Suprapubic skin (tissue), 4 donors: ENCODE measurements at regions not wholly inside any gene's neighbourhood (a gene's known extent, or its start where the extent isn't known, plus 50 kb on each side); places are given as distances from the start of the nearest gene placed in this dataset.

Experiments used
- DNase-seq, 2 donors: peaks; one replicate each; pipeline ENCODE4 v3.0.0-alpha.2; 2019; ENCODE audit warnings: low spot score in 2 of 2
- H3K27ac ChIP-seq: fragments of 200-600 bp; sonication (generic); one replicate; pipeline ENCODE4 v1.5.1; 2019
- H3K27me3 ChIP-seq: fragments of 200-600 bp; sonication (generic); one replicate; pipeline ENCODE4 v1.5.1; 2019
- H3K36me3 ChIP-seq: fragments of 200-600 bp; sonication (generic); one replicate; pipeline ENCODE4 v1.5.1; 2019
- H3K4me1 ChIP-seq: fragments of 200-600 bp; sonication (generic); one replicate; pipeline ENCODE4 v1.5.1; 2019
- H3K4me3 ChIP-seq: fragments of 200-600 bp; sonication (generic); one replicate; pipeline ENCODE4 v1.5.1; 2019; ENCODE audit warnings: mild to moderate bottlenecking
- H3K9me3 ChIP-seq: fragments of 200-600 bp; sonication (generic); one replicate; pipeline ENCODE4 v1.5.1; 2019
- EP300 ChIP-seq: sonication (generic); formaldehyde crosslinking; IDR thresholded peaks from one replicate; pipeline ENCODE4 v1.6.1; 2017; ENCODE audit warnings: antibody characterized with exemption
- POLR2A ChIP-seq, 2 donors: fragments of 450-650 bp; IDR thresholded peaks; one replicate each; pipeline ENCODE4 v1.6.1; 2017; ENCODE audit warnings: antibody characterized with exemption in 2 of 2, mild to moderate bottlenecking in 2 of 2, moderate library complexity in 2 of 2
- POLR2AphosphoS5 ChIP-seq, 3 donors: sonication (generic); formaldehyde crosslinking; IDR thresholded peaks; one replicate each; pipeline ENCODE4 v1.6.1; 2017; ENCODE audit warnings: antibody characterized with exemption in 3 of 3
- WGBS: methylation state at CpG from one replicate; pipeline ENCODE4 v1.1.5; 2018; 5-methylcytosine and 5-hydroxymethylcytosine counted together
- TF ChIP-seq, protein P1 (sequence below), 2 donors: fragments of 200-600 bp in 1 of 2; fragments of 450-650 bp in 1 of 2; sonication (generic) in 1 of 2; IDR thresholded peaks; one replicate each; pipeline ENCODE4 v1.5.1; 2016 to 2019; ENCODE audit warnings: antibody characterized with exemption in 2 of 2, mild to moderate bottlenecking in 1 of 2, moderate library complexity in 1 of 2

DNA sequence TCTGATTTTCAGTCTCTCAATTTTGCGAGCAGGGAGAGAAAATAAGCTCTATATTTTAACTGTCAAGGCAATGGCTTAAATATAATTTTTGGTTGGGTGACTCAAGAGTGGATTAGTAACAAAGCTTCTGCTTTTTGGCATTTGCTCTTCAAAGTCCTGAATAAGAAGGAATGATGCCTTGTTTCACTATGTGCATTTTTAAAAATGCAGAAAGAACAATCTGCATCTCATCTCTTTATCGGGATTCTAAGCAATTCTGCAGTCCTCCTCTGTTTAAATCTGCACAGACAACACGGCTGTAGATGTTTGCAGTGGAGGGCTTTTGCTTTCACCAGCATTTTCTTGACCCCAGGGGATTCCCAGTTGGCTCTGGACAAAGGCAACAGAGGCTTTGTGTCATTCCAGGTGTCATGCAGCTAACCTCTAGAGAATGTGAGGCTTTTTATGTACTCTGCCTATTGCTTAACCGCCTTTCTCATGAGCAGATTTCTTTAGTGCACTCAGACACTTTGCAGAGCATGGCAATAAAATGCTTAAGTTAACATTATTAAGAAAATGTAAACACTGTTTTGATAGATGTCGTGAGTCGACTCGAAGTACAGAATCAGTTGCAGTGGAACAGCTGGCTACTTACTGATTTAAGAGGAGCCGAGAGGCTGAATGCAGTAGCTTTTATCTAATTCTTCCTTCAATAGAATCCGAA is 783.2 kb upstream of the NEGR1 start:
- TF ChIP-seq POLR2A (IDR thresholded peaks at IDR 0.05): no peak
- H3K27ac ChIP-seq: no peak overlapping the region
- H3K27me3 ChIP-seq: no peaks in the 10 kb centered on the region
- no peak for DNase-seq
- H3K36me3 ChIP-seq: no peaks in the 10 kb centered on the region
- H3K4me1 ChIP-seq: no peaks in the 10 kb centered on the region
- H3K9me3 ChIP-seq: no peaks in the 10 kb centered on the region
- H3K4me3 ChIP-seq: no peak overlapping the region
- 19% methylated on average over 9 of the region's 9 CpGs for WGBS

DNA sequence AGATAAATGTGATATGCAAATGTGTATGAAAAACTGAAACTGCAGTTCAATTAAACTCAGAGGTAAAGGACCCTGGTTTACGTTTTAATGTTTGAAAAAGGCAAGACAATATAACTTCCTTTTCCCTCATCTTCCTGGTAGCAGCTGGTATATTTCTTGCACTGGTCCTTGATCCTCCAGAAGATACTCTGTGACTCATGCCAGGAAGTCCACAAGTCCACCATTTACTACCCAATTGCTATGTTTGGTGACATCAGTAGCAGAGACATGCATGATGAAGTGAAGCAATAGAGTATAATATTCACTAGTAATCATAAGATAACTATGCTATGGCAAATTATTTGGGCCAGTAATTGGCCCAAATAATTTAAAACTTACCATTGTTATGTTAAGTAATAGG is 774.5 kb upstream of the NEGR1 start:
- H3K4me3 ChIP-seq: no peak overlapping the region
- H3K36me3 ChIP-seq: no peaks in the 10 kb centered on the region
- H3K9me3 ChIP-seq: no peaks in the 10 kb centered on the region
- H3K4me1 ChIP-seq: no peaks in the 10 kb centered on the region
- no peaks in the 10 kb centered on the region for H3K27me3 ChIP-seq
- H3K27ac ChIP-seq: no peak overlapping the region
- DNase-seq: no peak
- no peak for TF ChIP-seq EP300
- WGBS: 95% methylated on average over 1 of the region's 1 CpG

DNA sequence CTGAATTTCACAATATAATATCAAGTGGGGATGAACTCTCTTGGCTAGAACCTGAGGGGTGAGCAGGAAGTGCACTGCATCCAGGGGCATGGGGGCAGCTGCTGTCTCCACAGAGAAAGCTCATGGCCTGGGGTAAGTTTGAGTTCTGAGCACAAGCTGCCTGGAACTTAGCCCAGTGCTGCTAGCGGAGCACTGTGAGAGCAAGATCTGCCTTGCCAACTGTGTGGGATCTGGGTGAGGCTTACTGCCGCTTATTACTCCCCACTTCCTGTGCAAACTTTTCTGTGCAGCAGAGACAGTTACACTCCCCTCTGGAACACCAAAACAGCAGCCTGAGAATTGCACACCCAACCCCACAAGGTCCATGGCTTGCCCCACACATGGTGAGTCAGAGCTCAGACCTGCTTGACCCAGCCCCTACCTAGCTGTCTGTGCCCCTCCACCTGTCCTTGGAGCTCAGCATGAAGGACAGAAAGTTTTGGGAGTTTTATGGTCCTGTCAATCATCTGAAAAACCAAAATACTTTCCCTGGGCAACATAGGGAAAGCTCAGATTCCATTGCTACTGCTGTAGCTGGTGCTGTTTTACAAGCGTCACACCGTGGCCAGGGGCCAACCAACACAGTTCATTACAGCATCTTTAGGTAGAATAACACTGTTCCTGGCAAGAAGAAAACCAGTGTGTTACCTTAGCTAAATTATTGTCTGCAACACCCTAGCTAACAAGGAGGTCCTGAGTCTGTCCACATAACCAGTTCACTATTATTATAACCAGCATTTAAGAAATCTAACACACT is 762.1 kb upstream of the NEGR1 start:
- Histone ChIP-seq H3K9me3 (no peaks in the 10 kb centered on the region), H3K4me3 (no peak overlapping the region), H3K36me3 (no peaks in the 10 kb centered on the region), H3K27me3 (no peaks in the 10 kb centered on the region), H3K27ac (no peak overlapping the region), H3K4me1 (no peaks in the 10 kb centered on the region)
- 29% methylated on average over 3 of the region's 4 CpGs for WGBS
- TF ChIP-seq POLR2AphosphoS5 (IDR thresholded peaks at IDR 0.05) (no peak), EP300 (no peak), POLR2A (IDR thresholded peaks at IDR 0.05) (no peak)
- TF ChIP-seq, protein P1, sequence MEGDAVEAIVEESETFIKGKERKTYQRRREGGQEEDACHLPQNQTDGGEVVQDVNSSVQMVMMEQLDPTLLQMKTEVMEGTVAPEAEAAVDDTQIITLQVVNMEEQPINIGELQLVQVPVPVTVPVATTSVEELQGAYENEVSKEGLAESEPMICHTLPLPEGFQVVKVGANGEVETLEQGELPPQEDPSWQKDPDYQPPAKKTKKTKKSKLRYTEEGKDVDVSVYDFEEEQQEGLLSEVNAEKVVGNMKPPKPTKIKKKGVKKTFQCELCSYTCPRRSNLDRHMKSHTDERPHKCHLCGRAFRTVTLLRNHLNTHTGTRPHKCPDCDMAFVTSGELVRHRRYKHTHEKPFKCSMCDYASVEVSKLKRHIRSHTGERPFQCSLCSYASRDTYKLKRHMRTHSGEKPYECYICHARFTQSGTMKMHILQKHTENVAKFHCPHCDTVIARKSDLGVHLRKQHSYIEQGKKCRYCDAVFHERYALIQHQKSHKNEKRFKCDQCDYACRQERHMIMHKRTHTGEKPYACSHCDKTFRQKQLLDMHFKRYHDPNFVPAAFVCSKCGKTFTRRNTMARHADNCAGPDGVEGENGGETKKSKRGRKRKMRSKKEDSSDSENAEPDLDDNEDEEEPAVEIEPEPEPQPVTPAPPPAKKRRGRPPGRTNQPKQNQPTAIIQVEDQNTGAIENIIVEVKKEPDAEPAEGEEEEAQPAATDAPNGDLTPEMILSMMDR (IDR thresholded peaks at IDR 0.05): no peak
- DNase-seq: no peak

DNA sequence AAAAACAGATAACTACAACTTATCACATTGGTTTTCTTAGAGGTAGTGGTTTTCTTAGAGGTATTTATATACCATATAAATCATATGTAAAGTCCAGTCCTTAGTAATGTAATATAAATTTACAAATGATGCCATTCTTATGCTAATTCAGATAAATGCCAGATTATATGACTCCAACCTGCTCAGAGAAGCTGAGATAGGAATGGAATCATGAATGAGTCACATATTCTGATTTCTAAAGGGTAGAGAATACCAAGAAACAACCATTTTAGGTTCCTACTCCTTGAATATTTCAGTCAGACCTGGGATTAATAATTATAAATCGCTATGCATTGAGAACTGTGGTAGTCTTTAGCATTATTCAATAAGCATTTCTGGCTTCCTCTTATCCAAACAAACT is 760.1 kb upstream of the NEGR1 start:
- Histone ChIP-seq H3K4me1 (no peaks in the 10 kb centered on the region), H3K9me3 (no peaks in the 10 kb centered on the region), H3K4me3 (no peak overlapping the region), H3K27me3 (no peaks in the 10 kb centered on the region), H3K36me3 (no peaks in the 10 kb centered on the region), H3K27ac (no peak overlapping the region)
- WGBS: 88% methylated on average over 1 of the region's 1 CpG
- no peak for TF ChIP-seq POLR2AphosphoS5 (IDR thresholded peaks at IDR 0.05)
- TF ChIP-seq POLR2A (IDR thresholded peaks at IDR 0.05): no peak
- no peak for TF ChIP-seq EP300
- TF ChIP-seq, protein P1 (IDR thresholded peaks at IDR 0.05): no peak
- DNase-seq: no peak

DNA sequence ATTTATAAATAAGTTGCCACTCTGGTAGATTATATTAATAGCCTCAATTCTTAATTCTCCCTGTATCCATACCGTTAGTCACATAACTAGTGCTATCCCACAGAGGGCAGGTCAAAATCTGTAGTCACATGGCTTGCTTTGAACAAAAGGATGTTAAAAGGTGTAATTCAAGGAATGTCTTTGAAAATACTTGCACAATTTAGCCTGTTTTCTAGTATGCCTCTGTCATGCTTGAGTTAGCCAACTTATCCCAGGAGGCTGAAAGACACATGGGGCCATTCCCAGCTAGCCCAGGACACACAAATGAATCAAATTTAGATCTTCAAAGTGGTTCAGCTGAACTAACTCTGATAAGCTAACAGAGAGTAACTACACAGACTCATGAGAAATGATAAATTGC is 758.5 kb upstream of the NEGR1 start:
- Histone ChIP-seq H3K27me3 (no peaks in the 10 kb centered on the region), H3K4me3 (no peak overlapping the region), H3K4me1 (no peaks in the 10 kb centered on the region), H3K36me3 (no peaks in the 10 kb centered on the region), H3K27ac (no peak overlapping the region), H3K9me3 (no peaks in the 10 kb centered on the region)
- 86% methylated on average over 1 of the region's 1 CpG for WGBS
- TF ChIP-seq EP300 (no peak), POLR2AphosphoS5 (IDR thresholded peaks at IDR 0.05) (no peak), POLR2A (IDR thresholded peaks at IDR 0.05) (no peak)
- TF ChIP-seq, protein P1 (IDR thresholded peaks at IDR 0.05): no peak
- no peak for DNase-seq

DNA sequence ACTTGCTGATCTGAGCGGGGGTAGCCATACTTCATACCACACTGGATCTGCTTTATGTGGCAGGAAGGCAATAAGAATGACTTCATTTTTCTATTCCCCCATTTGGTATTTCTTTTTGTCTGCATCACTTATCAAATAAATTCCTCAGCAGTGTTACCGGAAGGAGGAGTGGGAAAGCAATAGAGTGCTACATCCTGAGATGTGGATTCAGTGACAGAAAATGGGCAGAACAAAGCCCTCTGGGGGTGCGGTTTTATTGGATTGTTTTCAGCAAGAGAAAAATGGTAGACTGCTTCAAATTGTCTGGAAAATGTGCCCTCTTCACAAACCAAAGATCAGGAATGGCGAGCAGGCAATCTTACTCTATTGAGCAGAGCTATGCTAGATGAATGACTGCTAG is 751.9 kb upstream of the NEGR1 start:
- no peaks in the 10 kb centered on the region for H3K27me3 ChIP-seq
- TF ChIP-seq POLR2A (IDR thresholded peaks at IDR 0.05) (no peak), POLR2AphosphoS5 (IDR thresholded peaks at IDR 0.05) (no peak), EP300 (no peak)
- TF ChIP-seq, protein P1 (IDR thresholded peaks at IDR 0.05): no peak
- 59% methylated on average over 4 of the region's 4 CpGs for WGBS
- no peak for DNase-seq
- no peak overlapping the region for H3K27ac ChIP-seq
- no peaks in the 10 kb centered on the region for H3K4me1 ChIP-seq
- H3K36me3 ChIP-seq: no peaks in the 10 kb centered on the region
- H3K4me3 ChIP-seq: no peak overlapping the region
- no peaks in the 10 kb centered on the region for H3K9me3 ChIP-seq
